Liver (tissue), 7 donors: ENCODE measurements at regions not wholly inside any gene's neighbourhood (a gene's known extent, or its start where the extent isn't known, plus 50 kb on each side); places are given as distances from the start of the nearest gene placed in this dataset.

Experiments
- DNase-seq: peaks from one replicate; pipeline ENCODE4 v3.0.0-alpha.2; 2017; ENCODE audit warnings: low spot score
- H3K27ac ChIP-seq, 2 donors: one replicate each; pipeline ENCODE4 v1.7.0; 2013; ENCODE audit warnings: inconsistent platforms in 2 of 2, low read length in 2 of 2, control low read depth in 1 of 2, low read depth in 1 of 2, mild to moderate bottlenecking in 1 of 2
- H3K27me3 ChIP-seq, 4 donors: one replicate each; pipeline versions ENCODE4 v1.6.1 to v1.7.0; 2013; ENCODE audit warnings: low read length in 3 of 4, inconsistent platforms in 1 of 4, mild to moderate bottlenecking in 1 of 4, moderate library complexity in 1 of 4; ENCODE audit not compliant: control insufficient read depth in 4 of 4, insufficient read depth in 4 of 4
- H3K36me3 ChIP-seq, 4 donors: one replicate each; pipeline versions ENCODE4 v1.6.1 to v1.7.0; 2013; ENCODE audit warnings: low read length in 3 of 4, mild to moderate bottlenecking in 3 of 4, low read depth in 1 of 4, moderate library complexity in 1 of 4; ENCODE audit not compliant: control insufficient read depth in 4 of 4, insufficient read depth in 3 of 4
- H3K4me1 ChIP-seq, 4 donors: one replicate each; pipeline versions ENCODE4 v1.6.1 to v1.7.0; 2013; ENCODE audit warnings: low read length in 3 of 4, mild to moderate bottlenecking in 3 of 4, moderate library complexity in 1 of 4; ENCODE audit not compliant: control insufficient read depth in 4 of 4, insufficient read depth in 4 of 4
- H3K4me3 ChIP-seq, 3 donors: one replicate each; pipeline versions ENCODE4 v1.6.1 to v1.7.0; 2013; ENCODE audit warnings: low read length in 3 of 3, control low read depth in 1 of 3, low read depth in 1 of 3, mild to moderate bottlenecking in 1 of 3
- H3K9ac ChIP-seq, 2 donors: one replicate each; pipeline ENCODE4 v1.7.0; 2013; ENCODE audit warnings: low read length in 2 of 2, mild to moderate bottlenecking in 2 of 2, moderate library complexity in 2 of 2, control low read depth in 1 of 2, low read depth in 1 of 2
- H3K9me3 ChIP-seq, 4 donors: one replicate each; pipeline versions ENCODE4 v1.6.1 to v1.7.0; 2013; ENCODE audit warnings: low read length in 3 of 4; ENCODE audit not compliant: control insufficient read depth in 4 of 4
- EGR1 ChIP-seq, 2 donors: IDR thresholded peaks; 2 replicates each; pipeline ENCODE4 v1.6.1; 2016 to 2018; ENCODE audit warnings: antibody characterized with exemption in 2 of 2, low read depth in 2 of 2
- GABPA ChIP-seq, 2 donors: IDR thresholded peaks in 1 of 2; conservative IDR thresholded peaks in 1 of 2; 2 replicates each; pipeline ENCODE4 v1.6.1; 2016; ENCODE audit warnings: antibody characterized with exemption in 2 of 2, mild to moderate bottlenecking in 1 of 2, moderate library complexity in 1 of 2
- JUND ChIP-seq, 2 donors: IDR thresholded peaks; 2 replicates each; pipeline ENCODE4 v1.6.1; 2016; ENCODE audit warnings: antibody characterized with exemption in 2 of 2
- NR2F2 ChIP-seq: IDR thresholded peaks from 2 replicates; pipeline ENCODE4 v1.6.1; 2016; ENCODE audit warnings: antibody characterized with exemption
- RXRA ChIP-seq, 2 donors: IDR thresholded peaks; 2 replicates each; pipeline ENCODE4 v1.6.1; 2017 to 2018; ENCODE audit warnings: antibody characterized with exemption in 2 of 2, mild to moderate bottlenecking in 1 of 2
- SP1 ChIP-seq: IDR thresholded peaks from 2 replicates; pipeline ENCODE4 v1.6.1; 2018; ENCODE audit warnings: antibody characterized with exemption, mild to moderate bottlenecking
- TAF1 ChIP-seq: conservative IDR thresholded peaks from 2 replicates; pipeline ENCODE4 v1.6.1; 2016; ENCODE audit warnings: antibody characterized with exemption, mild to moderate bottlenecking
- YY1 ChIP-seq: IDR thresholded peaks from 2 replicates; pipeline ENCODE4 v1.6.1; 2016; ENCODE audit warnings: antibody characterized with exemption, mild to moderate bottlenecking
- WGBS: extraction: QIAGEN DNeasy Blood & Tissue Kit; methylation state at CpG from one replicate; pipeline ENCODE4 v1.1.7; 2013; 5-methylcytosine and 5-hydroxymethylcytosine counted together
- TF ChIP-seq, protein P1 (sequence below): IDR thresholded peaks from 2 replicates; pipeline ENCODE4 v1.6.1; 2016; ENCODE audit warnings: antibody characterized with exemption
- TF ChIP-seq, protein P2 (sequence below): IDR thresholded peaks from 2 replicates; pipeline ENCODE4 v1.6.1; 2016; ENCODE audit warnings: antibody characterized with exemption, mild to moderate bottlenecking
- donor health status: healthy.
- donor health status: healthy.
- donor health status: healthy.
- donor health status: healthy.

DNA sequence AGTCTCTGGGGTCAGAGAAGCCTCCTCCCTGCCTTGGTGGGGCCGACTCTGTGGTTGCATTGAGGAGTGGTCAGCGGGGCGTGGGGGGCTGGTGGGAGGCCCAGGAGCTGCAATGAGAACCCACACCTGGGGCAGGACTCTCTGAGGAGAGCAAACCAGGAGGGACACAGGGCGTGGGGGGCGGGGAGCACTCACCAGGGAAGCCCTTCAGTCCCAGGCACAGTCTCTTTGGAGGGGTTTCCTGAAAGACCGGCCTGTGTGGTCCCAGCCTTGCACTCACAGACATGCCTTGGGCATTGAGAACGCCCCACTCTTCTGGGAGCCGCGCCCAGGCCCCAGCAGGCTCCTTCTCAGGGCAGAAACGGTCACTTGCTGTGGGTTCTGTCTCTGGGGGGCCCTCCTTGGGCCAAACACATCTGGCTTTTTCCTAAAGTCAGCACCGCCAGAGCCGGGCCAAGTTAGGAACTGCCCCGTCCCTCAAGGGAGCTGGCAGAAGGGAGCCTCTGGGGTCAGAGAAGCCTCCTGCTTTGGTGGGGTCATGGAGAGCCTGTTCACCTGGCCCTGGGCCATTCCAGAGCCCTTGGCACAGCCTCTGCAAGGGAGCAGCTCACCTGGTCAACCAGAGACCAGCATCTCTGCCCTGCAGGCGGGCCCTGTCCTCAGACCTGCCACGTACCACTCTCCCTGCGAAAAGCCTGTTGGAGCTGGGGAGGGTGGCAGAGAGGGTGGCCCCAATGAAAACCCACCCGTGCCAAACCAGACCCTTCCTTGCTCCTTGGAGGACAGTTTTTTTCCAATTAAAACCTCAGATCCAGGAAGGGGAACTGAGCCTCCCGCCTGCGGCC lies 59.9 kb upstream of the TTC34 start:
- Histone ChIP-seq H3K27me3 (no peaks in the 10 kb centered on the region), H3K27ac (no peak overlapping the region), H3K36me3 (no peaks in the 10 kb centered on the region), H3K9ac (no peak overlapping the region), H3K4me1 (no peaks in the 10 kb centered on the region), H3K9me3 (no peaks in the 10 kb centered on the region), H3K4me3 (no peak overlapping the region)
- DNase-seq, result no peak
- no peak for TF ChIP-seq JUND (IDR thresholded peaks at IDR 0.05)
- TF ChIP-seq NR2F2, result no peak
- TF ChIP-seq EGR1 (IDR thresholded peaks at IDR 0.05; ENCODE audit: low read depth in 2 of 2), result no peak
- TF ChIP-seq YY1, result no peak
- TF ChIP-seq RXRA (IDR thresholded peaks at IDR 0.05), result no peak
- TF ChIP-seq, protein P1, sequence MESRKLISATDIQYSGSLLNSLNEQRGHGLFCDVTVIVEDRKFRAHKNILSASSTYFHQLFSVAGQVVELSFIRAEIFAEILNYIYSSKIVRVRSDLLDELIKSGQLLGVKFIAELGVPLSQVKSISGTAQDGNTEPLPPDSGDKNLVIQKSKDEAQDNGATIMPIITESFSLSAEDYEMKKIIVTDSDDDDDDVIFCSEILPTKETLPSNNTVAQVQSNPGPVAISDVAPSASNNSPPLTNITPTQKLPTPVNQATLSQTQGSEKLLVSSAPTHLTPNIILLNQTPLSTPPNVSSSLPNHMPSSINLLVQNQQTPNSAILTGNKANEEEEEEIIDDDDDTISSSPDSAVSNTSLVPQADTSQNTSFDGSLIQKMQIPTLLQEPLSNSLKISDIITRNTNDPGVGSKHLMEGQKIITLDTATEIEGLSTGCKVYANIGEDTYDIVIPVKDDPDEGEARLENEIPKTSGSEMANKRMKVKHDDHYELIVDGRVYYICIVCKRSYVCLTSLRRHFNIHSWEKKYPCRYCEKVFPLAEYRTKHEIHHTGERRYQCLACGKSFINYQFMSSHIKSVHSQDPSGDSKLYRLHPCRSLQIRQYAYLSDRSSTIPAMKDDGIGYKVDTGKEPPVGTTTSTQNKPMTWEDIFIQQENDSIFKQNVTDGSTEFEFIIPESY, result no peak
- 79% methylated on average over 19 of the region's 19 CpGs for WGBS

DNA sequence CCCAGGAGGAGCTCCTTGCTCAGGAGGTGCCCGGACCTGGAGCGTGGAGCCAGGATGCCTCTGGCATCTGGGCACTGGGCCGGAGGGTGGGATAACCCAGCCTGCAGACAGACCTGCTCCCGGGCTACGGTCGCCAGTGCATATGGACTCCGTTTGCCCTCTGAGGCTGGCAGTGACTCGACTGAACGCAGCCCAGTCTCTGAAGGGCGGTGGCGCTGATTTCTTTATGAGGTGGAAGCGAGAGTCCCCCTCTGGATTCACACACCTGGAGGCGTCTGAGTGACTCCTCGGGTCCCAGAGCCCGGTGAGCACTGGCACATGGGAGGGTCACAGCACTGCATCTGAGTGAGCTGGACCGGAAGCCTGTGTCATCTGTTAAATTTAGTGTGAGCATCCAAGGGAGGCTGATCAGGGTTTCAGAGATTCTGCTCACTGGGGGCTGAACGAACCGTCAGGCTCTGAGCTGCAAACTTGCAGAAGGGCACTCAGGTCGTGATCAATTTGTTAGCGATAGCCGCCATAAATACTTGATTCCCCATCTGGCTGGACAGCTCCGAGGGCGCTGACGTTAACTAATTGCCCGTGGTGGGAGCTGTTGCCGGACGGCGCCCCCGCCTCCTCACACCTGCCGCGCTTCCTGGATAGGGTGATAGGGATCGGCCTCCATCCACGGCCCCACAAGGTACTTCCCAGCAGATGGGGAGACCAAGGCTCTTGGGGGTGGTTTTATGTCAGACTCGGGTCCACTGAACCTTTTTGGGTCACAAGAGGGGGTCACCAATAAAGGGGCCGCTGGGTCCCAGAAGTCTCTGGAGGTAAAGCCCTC lies 60.7 kb upstream of the TTC34 start:
- TF ChIP-seq, protein P2, sequence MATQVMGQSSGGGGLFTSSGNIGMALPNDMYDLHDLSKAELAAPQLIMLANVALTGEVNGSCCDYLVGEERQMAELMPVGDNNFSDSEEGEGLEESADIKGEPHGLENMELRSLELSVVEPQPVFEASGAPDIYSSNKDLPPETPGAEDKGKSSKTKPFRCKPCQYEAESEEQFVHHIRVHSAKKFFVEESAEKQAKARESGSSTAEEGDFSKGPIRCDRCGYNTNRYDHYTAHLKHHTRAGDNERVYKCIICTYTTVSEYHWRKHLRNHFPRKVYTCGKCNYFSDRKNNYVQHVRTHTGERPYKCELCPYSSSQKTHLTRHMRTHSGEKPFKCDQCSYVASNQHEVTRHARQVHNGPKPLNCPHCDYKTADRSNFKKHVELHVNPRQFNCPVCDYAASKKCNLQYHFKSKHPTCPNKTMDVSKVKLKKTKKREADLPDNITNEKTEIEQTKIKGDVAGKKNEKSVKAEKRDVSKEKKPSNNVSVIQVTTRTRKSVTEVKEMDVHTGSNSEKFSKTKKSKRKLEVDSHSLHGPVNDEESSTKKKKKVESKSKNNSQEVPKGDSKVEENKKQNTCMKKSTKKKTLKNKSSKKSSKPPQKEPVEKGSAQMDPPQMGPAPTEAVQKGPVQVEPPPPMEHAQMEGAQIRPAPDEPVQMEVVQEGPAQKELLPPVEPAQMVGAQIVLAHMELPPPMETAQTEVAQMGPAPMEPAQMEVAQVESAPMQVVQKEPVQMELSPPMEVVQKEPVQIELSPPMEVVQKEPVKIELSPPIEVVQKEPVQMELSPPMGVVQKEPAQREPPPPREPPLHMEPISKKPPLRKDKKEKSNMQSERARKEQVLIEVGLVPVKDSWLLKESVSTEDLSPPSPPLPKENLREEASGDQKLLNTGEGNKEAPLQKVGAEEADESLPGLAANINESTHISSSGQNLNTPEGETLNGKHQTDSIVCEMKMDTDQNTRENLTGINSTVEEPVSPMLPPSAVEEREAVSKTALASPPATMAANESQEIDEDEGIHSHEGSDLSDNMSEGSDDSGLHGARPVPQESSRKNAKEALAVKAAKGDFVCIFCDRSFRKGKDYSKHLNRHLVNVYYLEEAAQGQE, result no peak
- no peak for TF ChIP-seq TAF1
- no peak for TF ChIP-seq GABPA (IDR thresholded peaks at IDR 0.05 in 1 of 2, conservative IDR thresholded peaks at IDR 0.05 in 1 of 2)
- TF ChIP-seq SP1, result no peak
- H3K4me3 ChIP-seq, result no peak overlapping the region
- no peak overlapping the region for H3K27ac ChIP-seq
- WGBS, result 72% methylated on average over 35 of the region's 35 CpGs
- H3K27me3 ChIP-seq, result no peaks in the 10 kb centered on the region
- no peak overlapping the region for H3K9ac ChIP-seq
- H3K4me1 ChIP-seq, result no peaks in the 10 kb centered on the region
- H3K36me3 ChIP-seq, result no peaks in the 10 kb centered on the region
- DNase-seq, result no peak
- no peaks in the 10 kb centered on the region for H3K9me3 ChIP-seq
